CD4-positive, CD25-positive, alpha-beta regulatory T cell (primary cell): ENCODE measurements at regions not wholly inside any gene's neighbourhood (a gene's known extent, or its start where the extent isn't known, plus 50 kb on each side); places are given as distances from the start of the nearest gene placed in this dataset.

ENCODE experiments used
- ATAC-seq, 2 donors: fragments of 150-1000 bp; cut with Tn5 transposase; one replicate each; pipeline ENCODE4 v1.10.0; 2021; ENCODE audit warnings: low read depth in 2 of 2, moderate number of reproducible peaks in 2 of 2, moderate library complexity in 1 of 2
- DNase-seq, 3 donors: peaks; one replicate each; pipeline versions ENCODE4 v3.0.0 to v3.0.0-alpha.2; 2012 to 2022; ENCODE audit warnings: mixed read lengths in 1 of 3
- H3K27ac ChIP-seq: one replicate; pipeline ENCODE4 v1.7.0; 2013; ENCODE audit warnings: mild to moderate bottlenecking, low read length; ENCODE audit not compliant: insufficient read depth, poor library complexity, severe bottlenecking
- H3K27me3 ChIP-seq: one replicate; pipeline ENCODE4 v1.7.0; 2013; ENCODE audit warnings: low read length; ENCODE audit not compliant: control insufficient read depth, insufficient read depth
- H3K36me3 ChIP-seq: one replicate; pipeline ENCODE4 v1.7.0; 2013; ENCODE audit warnings: mild to moderate bottlenecking, low read length, moderate library complexity; ENCODE audit not compliant: control insufficient read depth, insufficient read depth
- H3K4me1 ChIP-seq: 2 replicates; pipeline ENCODE4 v1.7.0; 2013; ENCODE audit warnings: mild to moderate bottlenecking, low read length; ENCODE audit not compliant: insufficient read depth, control insufficient read depth, poor library complexity, severe bottlenecking
- H3K4me3 ChIP-seq: one replicate; pipeline ENCODE4 v1.7.0; 2013; ENCODE audit warnings: low read depth, mild to moderate bottlenecking, low read length, moderate library complexity
- H3K9me3 ChIP-seq, 2 experiments: 1 replicate in 1 of 2; 2 replicates in 1 of 2; pipeline ENCODE4 v1.7.0; 2013; ENCODE audit warnings: low read length in 2 of 2, mild to moderate bottlenecking in 1 of 2, moderate library complexity in 1 of 2; ENCODE audit not compliant: control insufficient read depth in 2 of 2
- H3K27ac Mint-ChIP-seq, 3 donors: one replicate each; pipeline ENCODE4 v1.8.0; 2020 to 2022; ENCODE audit warnings: mild to moderate bottlenecking in 3 of 3, mixed read lengths in 3 of 3, moderate library complexity in 2 of 3
- H3K27me3 Mint-ChIP-seq: one replicate; pipeline ENCODE4 v1.8.0; 2022; ENCODE audit warnings: mild to moderate bottlenecking, mixed read lengths
- H3K36me3 Mint-ChIP-seq: one replicate; pipeline ENCODE4 v1.8.0; 2020; ENCODE audit warnings: mixed read lengths
- H3K4me1 Mint-ChIP-seq, 4 donors: one replicate each; pipeline ENCODE4 v1.8.0; 2020 to 2022; ENCODE audit warnings: mixed read lengths in 4 of 4, mild to moderate bottlenecking in 1 of 4
- H3K4me3 Mint-ChIP-seq, 4 donors: one replicate each; pipeline ENCODE4 v1.8.0; 2020 to 2022; ENCODE audit warnings: mild to moderate bottlenecking in 4 of 4, mixed read lengths in 4 of 4, moderate library complexity in 3 of 4
- H3K9me3 Mint-ChIP-seq, 7 donors: one replicate each; pipeline ENCODE4 v1.8.0; 2020 to 2022; ENCODE audit warnings: mixed read lengths in 7 of 7, mild to moderate bottlenecking in 3 of 7, moderate library complexity in 2 of 7

- no peak overlapping the region for H3K4me3 ChIP-seq
- H3K4me1 ChIP-seq = no peaks in the 10 kb centered on the region
- peaks cover 7 to 11% of the 10 kb centered on the region in 2 experiments for H3K9me3 ChIP-seq
- H3K27me3 ChIP-seq = no peaks in the 10 kb centered on the region
- Mint-ChIP-seq H3K4me1 (no peaks in the 10 kb centered on the region), H3K36me3 (no peaks in the 10 kb centered on the region), H3K9me3 (peaks cover 0 to 16% (median 2%) of the 10 kb centered on the region in 7 donors), H3K4me3 (no peak overlapping the region), H3K27me3 (peaks cover 4% of the 10 kb centered on the region), H3K27ac (no peak overlapping the region)
- DNase-seq (no peak), ATAC-seq (no peak)
- H3K27ac ChIP-seq = no peak overlapping the region
- no peaks in the 10 kb centered on the region for H3K36me3 ChIP-seq
These were observed 347.6 kb downstream of the CTTN start for GRCh38 chr11:70745941-70746340.

GRCh38 chr11:70746351-70746750 is 348.0 kb downstream of the CTTN start:
- Mint-ChIP-seq H3K4me3 (no peak overlapping the region), H3K27ac (no peak overlapping the region), H3K9me3 (peaks cover 0 to 20% (median 4%) of the 10 kb centered on the region in 7 donors), H3K36me3 (no peaks in the 10 kb centered on the region), H3K27me3 (peaks cover 4% of the 10 kb centered on the region), H3K4me1 (no peaks in the 10 kb centered on the region)
- DNase-seq (no peak), ATAC-seq (no peak)
- no peaks in the 10 kb centered on the region for H3K4me1 ChIP-seq
- H3K4me3 ChIP-seq = no peak overlapping the region
- H3K9me3 ChIP-seq = peaks cover 11 to 15% of the 10 kb centered on the region in 2 experiments
- no peak overlapping the region for H3K27ac ChIP-seq
- H3K36me3 ChIP-seq = no peaks in the 10 kb centered on the region
- H3K27me3 ChIP-seq = no peaks in the 10 kb centered on the region

GRCh38 chr11:70747285-70747684 is 349.0 kb downstream of the CTTN start:
- ATAC-seq (no peak), DNase-seq (no peak)
- Mint-ChIP-seq H3K27ac (no peak overlapping the region), H3K36me3 (no peaks in the 10 kb centered on the region), H3K27me3 (no peaks in the 10 kb centered on the region), H3K4me3 (no peak overlapping the region), H3K4me1 (no peaks in the 10 kb centered on the region), H3K9me3 (peaks cover 0 to 20% (median 5%) of the 10 kb centered on the region in 7 donors)
- Histone ChIP-seq H3K9me3 (peaks cover 11 to 15% of the 10 kb centered on the region in 2 experiments), H3K27me3 (no peaks in the 10 kb centered on the region), H3K36me3 (no peaks in the 10 kb centered on the region), H3K4me1 (no peaks in the 10 kb centered on the region), H3K4me3 (no peak overlapping the region), H3K27ac (no peak overlapping the region)

GRCh38 chr11:70747921-70748320 is 349.6 kb downstream of the CTTN start:
- H3K9me3 Mint-ChIP-seq = peaks cover 0 to 20% (median 5%) of the 10 kb centered on the region in 7 donors
- no peak overlapping the region for H3K4me3 ChIP-seq
- no peaks in the 10 kb centered on the region for H3K36me3 Mint-ChIP-seq
- no peak overlapping the region for H3K27ac Mint-ChIP-seq
- DNase-seq = no peak
- no peaks in the 10 kb centered on the region for H3K4me1 Mint-ChIP-seq
- H3K27me3 ChIP-seq = no peaks in the 10 kb centered on the region
- peaks cover 11 to 15% of the 10 kb centered on the region in 2 experiments for H3K9me3 ChIP-seq
- H3K4me1 ChIP-seq = no peaks in the 10 kb centered on the region
- ATAC-seq = no peak
- H3K36me3 ChIP-seq = no peaks in the 10 kb centered on the region
- H3K4me3 Mint-ChIP-seq = no peak overlapping the region
- H3K27ac ChIP-seq = no peak overlapping the region
- no peaks in the 10 kb centered on the region for H3K27me3 Mint-ChIP-seq

- no peak for ATAC-seq
- H3K36me3 Mint-ChIP-seq = no peaks in the 10 kb centered on the region
- peaks cover 0 to 20% (median 5%) of the 10 kb centered on the region in 7 donors for H3K9me3 Mint-ChIP-seq
- Histone ChIP-seq H3K27me3 (no peaks in the 10 kb centered on the region), H3K27ac (no peak overlapping the region), H3K36me3 (no peaks in the 10 kb centered on the region), H3K4me1 (no peaks in the 10 kb centered on the region), H3K4me3 (no peak overlapping the region), H3K9me3 (peaks cover 11 to 15% of the 10 kb centered on the region in 2 experiments)
- H3K27me3 Mint-ChIP-seq = peaks cover 4% of the 10 kb centered on the region
- DNase-seq = no peak
- H3K27ac Mint-ChIP-seq = no peak overlapping the region
- H3K4me1 Mint-ChIP-seq = no peaks in the 10 kb centered on the region
- H3K4me3 Mint-ChIP-seq = no peak overlapping the region
These were observed 352.9 kb downstream of the CTTN start for GRCh38 chr11:70751142-70751734.

GRCh38 chr11:70755410-70756158 is 357.3 kb downstream of the CTTN start:
- DNase-seq (peak; percentile 6 to 45 (median 16)), ATAC-seq (no peak)
- Mint-ChIP-seq H3K27ac (no peak overlapping the region), H3K4me1 (no peaks in the 10 kb centered on the region), H3K36me3 (no peaks in the 10 kb centered on the region), H3K9me3 (peaks cover 0 to 8% (median 4%) of the 10 kb centered on the region in 7 donors), H3K4me3 (no peak overlapping the region), H3K27me3 (peaks cover 4% of the 10 kb centered on the region)
- Histone ChIP-seq H3K36me3 (no peaks in the 10 kb centered on the region), H3K4me3 (no peak overlapping the region), H3K4me1 (no peaks in the 10 kb centered on the region), H3K9me3 (peaks cover 7 to 8% of the 10 kb centered on the region in 2 experiments), H3K27ac (no peak overlapping the region), H3K27me3 (no peaks in the 10 kb centered on the region)

GRCh38 chr11:70756341-70756740 is 358.0 kb downstream of the CTTN start:
- H3K4me1 ChIP-seq = no peaks in the 10 kb centered on the region

More at GRCh38 chr11:70756341-70756740, 358.0 kb downstream of the CTTN start:
- H3K36me3 ChIP-seq = no peaks in the 10 kb centered on the region
- DNase-seq = no peak
- no peak overlapping the region for H3K27ac ChIP-seq
- Mint-ChIP-seq H3K4me1 (no peaks in the 10 kb centered on the region), H3K9me3 (peaks cover 0 to 5% (median 3%) of the 10 kb centered on the region in 7 donors), H3K4me3 (no peak overlapping the region), H3K27ac (no peak overlapping the region), H3K27me3 (peaks cover 4% of the 10 kb centered on the region), H3K36me3 (no peaks in the 10 kb centered on the region)
- no peak for ATAC-seq
- peaks cover under 1 to 3% of the 10 kb centered on the region in 2 experiments for H3K9me3 ChIP-seq
- no peaks in the 10 kb centered on the region for H3K27me3 ChIP-seq
- no peak overlapping the region for H3K4me3 ChIP-seq
